ENCODE measurements at regions not wholly inside any gene's neighbourhood (a gene's known extent, or its start where the extent isn't known, plus 50 kb on each side); places are given as distances from the start of the nearest gene placed in this dataset.

DNA sequence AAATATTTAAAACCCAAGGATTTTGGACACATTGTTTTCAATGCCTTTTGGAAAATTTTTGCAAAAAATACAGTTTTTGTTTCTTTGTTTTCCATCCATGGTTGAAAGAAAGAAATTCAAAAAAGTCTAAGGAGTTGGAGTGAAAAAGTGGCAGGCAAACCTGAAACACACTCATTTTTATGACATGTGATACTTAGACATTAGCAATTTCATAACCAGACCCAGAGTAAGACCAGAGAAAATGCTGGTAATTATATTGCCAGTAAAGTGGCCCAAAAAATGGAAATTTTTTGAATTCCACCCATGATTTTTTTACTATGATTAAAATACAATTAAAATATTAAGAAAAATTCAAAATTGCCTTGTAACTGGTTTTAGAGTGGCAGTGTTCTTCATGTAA lies 128.2 kb downstream of the SLC17A6 start:
- H3K79me2 ChIP-seq (ENCODE audit: insufficient read depth, low read depth) = no peaks in the 10 kb centered on the region
- no peaks in the 10 kb centered on the region for H3K36me3 ChIP-seq (ENCODE audit: insufficient read depth)
- no peak overlapping the region for H3K4me3 ChIP-seq (IDR thresholded peaks at IDR 0.05; ENCODE audit: insufficient read depth, low read depth, low read length)
- TF ChIP-seq, protein P1, sequence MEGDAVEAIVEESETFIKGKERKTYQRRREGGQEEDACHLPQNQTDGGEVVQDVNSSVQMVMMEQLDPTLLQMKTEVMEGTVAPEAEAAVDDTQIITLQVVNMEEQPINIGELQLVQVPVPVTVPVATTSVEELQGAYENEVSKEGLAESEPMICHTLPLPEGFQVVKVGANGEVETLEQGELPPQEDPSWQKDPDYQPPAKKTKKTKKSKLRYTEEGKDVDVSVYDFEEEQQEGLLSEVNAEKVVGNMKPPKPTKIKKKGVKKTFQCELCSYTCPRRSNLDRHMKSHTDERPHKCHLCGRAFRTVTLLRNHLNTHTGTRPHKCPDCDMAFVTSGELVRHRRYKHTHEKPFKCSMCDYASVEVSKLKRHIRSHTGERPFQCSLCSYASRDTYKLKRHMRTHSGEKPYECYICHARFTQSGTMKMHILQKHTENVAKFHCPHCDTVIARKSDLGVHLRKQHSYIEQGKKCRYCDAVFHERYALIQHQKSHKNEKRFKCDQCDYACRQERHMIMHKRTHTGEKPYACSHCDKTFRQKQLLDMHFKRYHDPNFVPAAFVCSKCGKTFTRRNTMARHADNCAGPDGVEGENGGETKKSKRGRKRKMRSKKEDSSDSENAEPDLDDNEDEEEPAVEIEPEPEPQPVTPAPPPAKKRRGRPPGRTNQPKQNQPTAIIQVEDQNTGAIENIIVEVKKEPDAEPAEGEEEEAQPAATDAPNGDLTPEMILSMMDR (conservative IDR thresholded peaks at IDR 0.05; ENCODE audit: low read depth, low read length) = no peak
- H4K20me1 ChIP-seq (ENCODE audit: insufficient read depth) = no peaks in the 10 kb centered on the region
- H3K27ac ChIP-seq = no peak overlapping the region
- no peak overlapping the region for H3K4me2 ChIP-seq
- H2AFZ ChIP-seq (ENCODE audit: low read depth) = no peak overlapping the region
- no peak overlapping the region for H3K9ac ChIP-seq
- H3K4me1 ChIP-seq (ENCODE audit: low read depth, poor library complexity, severe bottlenecking) = no peaks in the 10 kb centered on the region
- no peaks in the 10 kb centered on the region for H3K27me3 ChIP-seq (ENCODE audit: insufficient read depth, low read depth)

DNA sequence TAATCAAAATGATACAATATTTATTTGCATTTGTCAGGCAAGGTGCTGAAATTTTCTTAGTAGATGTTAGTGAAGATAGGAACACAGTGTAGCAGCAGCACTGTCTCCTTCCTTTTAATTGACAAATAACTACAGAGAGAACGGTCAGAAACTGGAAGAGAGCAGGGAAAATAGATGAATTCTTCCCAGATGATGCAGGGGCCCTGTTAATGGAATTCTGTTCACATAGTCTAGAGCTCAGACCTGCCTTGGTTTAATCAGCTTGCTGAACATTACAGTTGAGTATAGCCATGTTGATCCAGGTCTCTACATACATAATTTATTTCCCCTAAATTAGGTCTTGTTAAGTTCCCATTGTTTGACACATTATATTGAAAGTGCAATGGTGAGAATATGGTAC lies 127.4 kb downstream of the SLC17A6 start:
- Histone ChIP-seq H3K27me3 (ENCODE audit: insufficient read depth, low read depth) (no peaks in the 10 kb centered on the region), H2AFZ (ENCODE audit: low read depth) (no peak overlapping the region), H3K27ac (no peak overlapping the region), H3K4me1 (ENCODE audit: low read depth, poor library complexity, severe bottlenecking) (no peaks in the 10 kb centered on the region), H3K36me3 (ENCODE audit: insufficient read depth) (no peaks in the 10 kb centered on the region), H3K79me2 (ENCODE audit: insufficient read depth, low read depth) (no peaks in the 10 kb centered on the region), H3K4me3 (IDR thresholded peaks at IDR 0.05; ENCODE audit: insufficient read depth, low read depth, low read length) (no peak overlapping the region), H4K20me1 (ENCODE audit: insufficient read depth) (no peaks in the 10 kb centered on the region), H3K4me2 (no peak overlapping the region), H3K9ac (no peak overlapping the region)
- TF ChIP-seq, protein P1 (conservative IDR thresholded peaks at IDR 0.05; ENCODE audit: low read depth, low read length) = no peak

DNA sequence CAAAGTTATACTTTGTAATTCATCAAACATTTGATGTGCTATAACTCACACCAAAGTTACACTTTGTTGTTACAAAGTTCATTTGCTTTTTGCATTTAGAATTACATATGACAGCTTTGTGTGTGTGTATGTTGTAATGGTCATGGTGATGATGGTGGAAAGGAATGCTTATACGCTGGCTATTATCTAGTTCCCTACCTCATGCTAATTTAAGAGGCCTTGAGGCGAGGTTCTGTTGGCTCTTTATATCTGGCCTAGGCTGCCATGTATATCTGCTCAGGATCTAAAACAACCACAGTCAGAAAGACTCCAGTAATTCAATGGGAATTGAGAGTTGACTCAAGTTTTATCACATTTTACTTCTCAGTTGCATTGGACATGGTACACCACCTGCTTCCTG lies 123.4 kb downstream of the SLC17A6 start:
- Histone ChIP-seq H2AFZ (ENCODE audit: low read depth) (no peak overlapping the region), H3K4me3 (IDR thresholded peaks at IDR 0.05; ENCODE audit: insufficient read depth, low read depth, low read length) (no peak overlapping the region), H4K20me1 (ENCODE audit: insufficient read depth) (no peaks in the 10 kb centered on the region), H3K79me2 (ENCODE audit: insufficient read depth, low read depth) (no peaks in the 10 kb centered on the region), H3K4me1 (ENCODE audit: low read depth, poor library complexity, severe bottlenecking) (no peaks in the 10 kb centered on the region), H3K27me3 (ENCODE audit: insufficient read depth, low read depth) (no peaks in the 10 kb centered on the region), H3K36me3 (ENCODE audit: insufficient read depth) (no peaks in the 10 kb centered on the region), H3K4me2 (no peak overlapping the region), H3K27ac (no peak overlapping the region), H3K9ac (no peak overlapping the region)
- TF ChIP-seq, protein P1 (conservative IDR thresholded peaks at IDR 0.05; ENCODE audit: low read depth, low read length) = no peak

DNA sequence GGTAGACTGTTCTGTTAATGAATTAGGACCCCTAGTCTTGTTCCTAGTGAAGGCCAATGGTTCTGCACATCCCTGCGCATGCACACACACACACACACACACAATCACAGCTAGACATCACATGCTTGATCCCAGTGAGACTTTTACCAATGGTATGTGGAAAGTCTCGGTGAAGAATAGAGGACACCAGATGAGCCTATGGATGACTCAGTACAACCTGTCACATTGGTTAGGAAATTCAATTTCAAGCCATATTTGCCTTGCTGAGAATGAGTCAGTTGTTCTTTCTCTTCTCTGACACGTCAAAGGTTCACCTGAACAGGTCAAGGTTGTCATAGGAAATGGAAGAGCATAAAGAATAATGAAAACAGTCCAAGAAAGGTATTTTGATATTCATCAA lies 122.0 kb downstream of the SLC17A6 start:
- no peaks in the 10 kb centered on the region for H3K4me1 ChIP-seq (ENCODE audit: low read depth, poor library complexity, severe bottlenecking)
- H3K4me2 ChIP-seq = no peak overlapping the region
- no peaks in the 10 kb centered on the region for H3K27me3 ChIP-seq (ENCODE audit: insufficient read depth, low read depth)
- no peak overlapping the region for H3K4me3 ChIP-seq (IDR thresholded peaks at IDR 0.05; ENCODE audit: insufficient read depth, low read depth, low read length)
- H3K27ac ChIP-seq = no peak overlapping the region
- H3K36me3 ChIP-seq (ENCODE audit: insufficient read depth) = no peaks in the 10 kb centered on the region
- no peaks in the 10 kb centered on the region for H3K79me2 ChIP-seq (ENCODE audit: insufficient read depth, low read depth)
- TF ChIP-seq, protein P1 (conservative IDR thresholded peaks at IDR 0.05; ENCODE audit: low read depth, low read length) = no peak
- H3K9ac ChIP-seq = no peak overlapping the region
- no peak overlapping the region for H2AFZ ChIP-seq (ENCODE audit: low read depth)
- no peaks in the 10 kb centered on the region for H4K20me1 ChIP-seq (ENCODE audit: insufficient read depth)

DNA sequence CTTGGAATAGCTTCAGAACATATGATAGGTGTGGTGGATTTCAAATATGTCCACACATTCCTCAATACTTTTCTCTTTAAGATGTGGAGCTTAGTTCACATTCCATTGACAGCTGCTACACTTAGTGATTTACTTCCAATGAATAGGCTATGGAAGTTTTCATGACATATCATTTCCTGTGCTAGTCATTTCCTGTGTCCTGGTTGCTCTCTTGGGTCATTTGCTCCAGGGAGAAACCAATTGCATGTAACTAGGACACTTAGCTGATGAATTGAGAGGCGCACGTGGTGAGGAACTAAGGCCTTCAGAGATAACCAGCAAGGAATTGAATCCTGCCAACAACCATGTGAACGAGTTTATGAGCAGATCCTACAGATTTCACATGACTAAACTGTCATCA lies 120.9 kb downstream of the SLC17A6 start:
- Histone ChIP-seq H3K4me3 (IDR thresholded peaks at IDR 0.05; ENCODE audit: insufficient read depth, low read depth, low read length) (no peak overlapping the region), H4K20me1 (ENCODE audit: insufficient read depth) (no peaks in the 10 kb centered on the region), H3K4me1 (ENCODE audit: low read depth, poor library complexity, severe bottlenecking) (no peaks in the 10 kb centered on the region), H3K27me3 (ENCODE audit: insufficient read depth, low read depth) (no peaks in the 10 kb centered on the region), H3K36me3 (ENCODE audit: insufficient read depth) (no peaks in the 10 kb centered on the region), H3K79me2 (ENCODE audit: insufficient read depth, low read depth) (no peaks in the 10 kb centered on the region), H3K27ac (no peak overlapping the region), H3K4me2 (no peak overlapping the region), H2AFZ (ENCODE audit: low read depth) (no peak overlapping the region), H3K9ac (no peak overlapping the region)
- TF ChIP-seq, protein P1 (conservative IDR thresholded peaks at IDR 0.05; ENCODE audit: low read depth, low read length) = no peak
